GM19438 (cell line): ENCODE measurements at regions not wholly inside any gene's neighbourhood (a gene's known extent, or its start where the extent isn't known, plus 50 kb on each side); places are given as distances from the start of the nearest gene placed in this dataset.

Experiments
- ATAC-seq: cut with Tn5 transposase; IDR thresholded peaks from one replicate; pipeline ENCODE4 v1.9.1; 2021; ENCODE audit warnings: low read depth; ENCODE audit not compliant: unreplicated experiment

GRCh38 chr7:18198868-18199267, 171.2 kb upstream of the PRPS1L1 start:
- no peak for ATAC-seq

GRCh38 chr7:18200266-18200665, 172.6 kb upstream of the PRPS1L1 start:
- no peak for ATAC-seq

GRCh38 chr7:18200855-18201254, 173.2 kb upstream of the PRPS1L1 start:
- ATAC-seq: no peak

- ATAC-seq: no peak
These were observed 173.7 kb upstream of the PRPS1L1 start for GRCh38 chr7:18201350-18201749.

GRCh38 chr7:18202315-18203045, 174.8 kb upstream of the PRPS1L1 start:
- no peak for ATAC-seq

- no peak for ATAC-seq
These were observed 178.7 kb upstream of the PRPS1L1 start for GRCh38 chr7:18206331-18206730.

- no peak for ATAC-seq
These were observed 181.3 kb upstream of the PRPS1L1 start for GRCh38 chr7:18208921-18209320.

- ATAC-seq: no peak
These were observed 182.7 kb upstream of the PRPS1L1 start for GRCh38 chr7:18210377-18210776.

GRCh38 chr7:18210788-18211187, 183.1 kb upstream of the PRPS1L1 start:
- no peak for ATAC-seq

GRCh38 chr7:18212308-18212707, 184.7 kb upstream of the PRPS1L1 start:
- ATAC-seq: no peak

GRCh38 chr7:18212758-18213157, 185.1 kb upstream of the PRPS1L1 start:
- ATAC-seq: no peak

- no peak for ATAC-seq
These were observed 186.0 kb upstream of the PRPS1L1 start for GRCh38 chr7:18213652-18214051.

GRCh38 chr7:18216270-18216669, 188.6 kb upstream of the PRPS1L1 start:
- ATAC-seq: no peak

GRCh38 chr7:18221377-18222293, 194.0 kb upstream of the PRPS1L1 start:
- no peak for ATAC-seq

- ATAC-seq: no peak
These were observed 195.0 kb upstream of the PRPS1L1 start for GRCh38 chr7:18222636-18223035.

- ATAC-seq: no peak
These were observed 196.5 kb upstream of the PRPS1L1 start for GRCh38 chr7:18224138-18224537.

- ATAC-seq: no peak
These were observed 197.4 kb upstream of the PRPS1L1 start for GRCh38 chr7:18225067-18225466.

- ATAC-seq: no peak
These were observed 199.0 kb upstream of the PRPS1L1 start for GRCh38 chr7:18226598-18226997.

- no peak for ATAC-seq
These were observed 201.0 kb upstream of the PRPS1L1 start for GRCh38 chr7:18228686-18229085.

- no peak for ATAC-seq
These were observed 202.6 kb upstream of the PRPS1L1 start for GRCh38 chr7:18230271-18230670.

- ATAC-seq: no peak
These were observed 204.2 kb upstream of the PRPS1L1 start for GRCh38 chr7:18231854-18232253.

GRCh38 chr7:18234519-18234918, 206.9 kb upstream of the PRPS1L1 start:
- no peak for ATAC-seq
